NCI-H82 treated with DMSO at 0.1 percent for 48 hours (cell line): ENCODE measurements at regions not wholly inside any gene's neighbourhood (a gene's known extent, or its start where the extent isn't known, plus 50 kb on each side); places are given as distances from the start of the nearest gene placed in this dataset.

ENCODE experiments used
- DNase-seq: peaks from one replicate; lab custom pipeline; 2025; ENCODE audit not compliant: unreplicated experiment; lab: John Stamatoyannopoulos, UW

- DNase-seq = no peak
Measured at GRCh38 chr12:111224186-111225066, 144.5 kb downstream of the PHETA1 start.

- no peak for DNase-seq
Measured at GRCh38 chr12:111222523-111222922, 146.4 kb downstream of the PHETA1 start.

- no peak for DNase-seq
Measured at GRCh38 chr12:111222027-111222414, 146.9 kb downstream of the PHETA1 start.

- no peak for DNase-seq
Measured at GRCh38 chr12:111221062-111222026, 147.6 kb downstream of the PHETA1 start.

- no peak for DNase-seq
Measured at GRCh38 chr12:111220363-111220762, 148.5 kb downstream of the PHETA1 start.

GRCh38 chr12:111219440-111219839 is 149.5 kb downstream of the PHETA1 start:
- DNase-seq = no peak

GRCh38 chr12:111218499-111218898 is 150.4 kb downstream of the PHETA1 start:
- no peak for DNase-seq

GRCh38 chr12:111216387-111217159 is 152.3 kb downstream of the PHETA1 start:
- peak; percentile 63 for DNase-seq

GRCh38 chr12:111215881-111216280 is 153.0 kb downstream of the PHETA1 start:
- no peak for DNase-seq

- no peak for DNase-seq
Measured at GRCh38 chr12:111214401-111214800, 154.5 kb downstream of the PHETA1 start.

- no peak for DNase-seq
Measured at GRCh38 chr12:111213561-111213960, 155.3 kb downstream of the PHETA1 start.

GRCh38 chr12:111212814-111213456 is 156.0 kb downstream of the PHETA1 start:
- DNase-seq = no peak

GRCh38 chr12:111211910-111212757 is 156.8 kb downstream of the PHETA1 start:
- DNase-seq = no peak

- no peak for DNase-seq
Measured at GRCh38 chr12:111209811-111210210, 159.1 kb downstream of the PHETA1 start.

GRCh38 chr12:111207761-111208160 is 161.1 kb downstream of the PHETA1 start:
- DNase-seq = no peak

- no peak for DNase-seq
Measured at GRCh38 chr12:111204788-111205241, 164.1 kb downstream of the PHETA1 start.

GRCh38 chr12:111203969-111204368 is 164.9 kb downstream of the PHETA1 start:
- no peak for DNase-seq

- DNase-seq = no peak
Measured at GRCh38 chr12:111203446-111203845, 165.4 kb downstream of the PHETA1 start.

- no peak for DNase-seq
Measured at GRCh38 chr12:111202237-111202915, 166.5 kb downstream of the PHETA1 start.
